ENCODE measurements at regions not wholly inside any gene's neighbourhood (a gene's known extent, or its start where the extent isn't known, plus 50 kb on each side); places are given as distances from the start of the nearest gene placed in this dataset.

DNA sequence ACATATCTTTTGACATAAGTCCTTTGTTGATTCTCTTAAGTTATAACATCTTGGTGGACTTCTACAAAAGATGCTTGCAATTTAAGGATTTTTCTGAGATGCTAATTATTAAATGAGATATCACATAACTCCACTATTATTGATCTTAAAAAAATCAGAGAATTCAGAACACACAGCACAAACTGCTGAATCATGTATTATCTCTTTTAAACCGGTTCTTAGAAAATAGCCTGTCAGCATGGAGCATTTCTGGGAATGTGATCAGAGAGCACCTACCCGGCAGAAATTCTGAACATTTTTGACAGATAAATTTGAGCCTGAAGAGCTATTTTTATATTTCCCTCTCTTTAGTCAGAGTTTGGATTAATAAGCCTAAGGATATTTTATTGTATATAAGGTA is 50.2 kb upstream of the PCLO start:
- H3K4me3 ChIP-seq (ENCODE audit: low read length): no peak overlapping the region
- TF ChIP-seq, protein P1, sequence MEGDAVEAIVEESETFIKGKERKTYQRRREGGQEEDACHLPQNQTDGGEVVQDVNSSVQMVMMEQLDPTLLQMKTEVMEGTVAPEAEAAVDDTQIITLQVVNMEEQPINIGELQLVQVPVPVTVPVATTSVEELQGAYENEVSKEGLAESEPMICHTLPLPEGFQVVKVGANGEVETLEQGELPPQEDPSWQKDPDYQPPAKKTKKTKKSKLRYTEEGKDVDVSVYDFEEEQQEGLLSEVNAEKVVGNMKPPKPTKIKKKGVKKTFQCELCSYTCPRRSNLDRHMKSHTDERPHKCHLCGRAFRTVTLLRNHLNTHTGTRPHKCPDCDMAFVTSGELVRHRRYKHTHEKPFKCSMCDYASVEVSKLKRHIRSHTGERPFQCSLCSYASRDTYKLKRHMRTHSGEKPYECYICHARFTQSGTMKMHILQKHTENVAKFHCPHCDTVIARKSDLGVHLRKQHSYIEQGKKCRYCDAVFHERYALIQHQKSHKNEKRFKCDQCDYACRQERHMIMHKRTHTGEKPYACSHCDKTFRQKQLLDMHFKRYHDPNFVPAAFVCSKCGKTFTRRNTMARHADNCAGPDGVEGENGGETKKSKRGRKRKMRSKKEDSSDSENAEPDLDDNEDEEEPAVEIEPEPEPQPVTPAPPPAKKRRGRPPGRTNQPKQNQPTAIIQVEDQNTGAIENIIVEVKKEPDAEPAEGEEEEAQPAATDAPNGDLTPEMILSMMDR (conservative IDR thresholded peaks at IDR 0.05; ENCODE audit: low read length): no peak
- DNase-seq (ENCODE audit: low read depth): no peak

All from AG10803 (cell line).